Dendritic cell treated with granulocyte-macrophage colony-stimulating factor and Interleukin-4, amounts not matched to agents 40 ng/mL and 50 ng/mL, for 4 days (primary cell): ENCODE measurements at regions not wholly inside any gene's neighbourhood (a gene's known extent, or its start where the extent isn't known, plus 50 kb on each side); places are given as distances from the start of the nearest gene placed in this dataset.
"Not testable (repeated sequence)": the region's sequence is repeated elsewhere in the genome, so short reads cannot be mapped to it uniquely, and the experiment has no call there.

Experiments
- H3K27ac Mint-ChIP-seq: one replicate; pipeline ENCODE4 v1.8.0; 2022; ENCODE audit warnings: mild to moderate bottlenecking, mixed read lengths
- H3K27me3 Mint-ChIP-seq: one replicate; pipeline ENCODE4 v1.8.0; 2022; ENCODE audit warnings: mild to moderate bottlenecking, mixed read lengths
- H3K36me3 Mint-ChIP-seq: one replicate; pipeline ENCODE4 v1.8.0; 2022; ENCODE audit warnings: low read depth, mixed read lengths
- H3K4me1 Mint-ChIP-seq: one replicate; pipeline ENCODE4 v1.8.0; 2022; ENCODE audit warnings: low read depth, mixed read lengths
- H3K4me3 Mint-ChIP-seq: one replicate; pipeline ENCODE4 v1.8.0; 2022; ENCODE audit warnings: mild to moderate bottlenecking, moderate library complexity, mixed read lengths
- H3K9me3 Mint-ChIP-seq: one replicate; pipeline ENCODE4 v1.8.0; 2022; ENCODE audit warnings: mixed read lengths
- intact Hi-C: fragments of 100-400 bp; cut with micrococcal nuclease; formaldehyde crosslinking; loops from one replicate; pipeline ENCODE4 v1.15.0; 2022

GRCh38 chr22:46026899-46027210 lies 49.9 kb upstream of the WNT7B start:
- Mint-ChIP-seq H3K27ac (peak overlapping the region; percentile 55), H3K4me3 (peak overlapping the region; percentile 68), H3K4me1 (peaks cover 29% of the 10 kb centered on the region), H3K27me3 (peaks cover 41% of the 10 kb centered on the region), H3K36me3 (no peaks in the 10 kb centered on the region), H3K9me3 (no peaks in the 10 kb centered on the region)
- intact Hi-C loops, result no loop called here

GRCh38 chr22:46027211-46028105 lies 50.5 kb upstream of the WNT7B start:
- Mint-ChIP-seq H3K4me3 (peak overlapping the region; percentile 68), H3K36me3 (no peaks in the 10 kb centered on the region), H3K27me3 (peaks cover 41% of the 10 kb centered on the region)

GRCh38 chr22:46028106-46028991 lies 51.4 kb upstream of the WNT7B start:
- Mint-ChIP-seq H3K27ac (peak overlapping the region; percentile 75), H3K4me3 (peak overlapping the region; percentile 51), H3K9me3 (no peaks in the 10 kb centered on the region), H3K36me3 (no peaks in the 10 kb centered on the region), H3K4me1 (peaks cover 33% of the 10 kb centered on the region), H3K27me3 (peaks cover 37% of the 10 kb centered on the region)
- intact Hi-C loops, result no loop called here

More at GRCh38 chr22:46027211-46028105, 50.5 kb upstream of the WNT7B start:
- peak overlapping the region; percentile 75 for H3K27ac Mint-ChIP-seq
- no peaks in the 10 kb centered on the region for H3K9me3 Mint-ChIP-seq
- peaks cover 33% of the 10 kb centered on the region for H3K4me1 Mint-ChIP-seq
- intact Hi-C loops, result no loop called here

- intact Hi-C loops, result no loop called here
- peaks cover 33% of the 10 kb centered on the region for H3K4me1 Mint-ChIP-seq
- H3K27me3 Mint-ChIP-seq, result peaks cover 35% of the 10 kb centered on the region
- H3K9me3 Mint-ChIP-seq, result no peaks in the 10 kb centered on the region
- H3K36me3 Mint-ChIP-seq, result no peaks in the 10 kb centered on the region
- no peak overlapping the region for H3K27ac Mint-ChIP-seq
- no peak overlapping the region for H3K4me3 Mint-ChIP-seq
Observed at GRCh38 chr22:46029036-46029435, 52.1 kb upstream of the WNT7B start.

- Mint-ChIP-seq H3K4me1 (peaks cover 33% of the 10 kb centered on the region), H3K9me3 (no peaks in the 10 kb centered on the region), H3K36me3 (no peaks in the 10 kb centered on the region), H3K27me3 (peaks cover 30% of the 10 kb centered on the region), H3K27ac (no peak overlapping the region), H3K4me3 (no peak overlapping the region)
- intact Hi-C loops, result no loop called here
Observed at GRCh38 chr22:46029574-46030200, 52.7 kb upstream of the WNT7B start.

GRCh38 chr22:46030231-46030880 lies 53.4 kb upstream of the WNT7B start:
- Mint-ChIP-seq H3K4me1 (peaks cover 32% of the 10 kb centered on the region), H3K4me3 (no peak overlapping the region), H3K36me3 (no peaks in the 10 kb centered on the region), H3K9me3 (no peaks in the 10 kb centered on the region), H3K27me3 (peaks cover 26% of the 10 kb centered on the region), H3K27ac (no peak overlapping the region)
- intact Hi-C loops, result no loop called here

- intact Hi-C loops, result no loop called here
- Mint-ChIP-seq H3K27me3 (peaks cover 19% of the 10 kb centered on the region), H3K4me3 (no peak overlapping the region), H3K27ac (peak overlapping the region; percentile 37), H3K9me3 (no peaks in the 10 kb centered on the region), H3K4me1 (peaks cover 25% of the 10 kb centered on the region), H3K36me3 (no peaks in the 10 kb centered on the region)
Observed at GRCh38 chr22:46031066-46031465, 54.1 kb upstream of the WNT7B start.

- no peaks in the 10 kb centered on the region for H3K36me3 Mint-ChIP-seq
- H3K4me3 Mint-ChIP-seq, result no peak overlapping the region
- H3K27me3 Mint-ChIP-seq, result peaks cover 14% of the 10 kb centered on the region
- no peaks in the 10 kb centered on the region for H3K9me3 Mint-ChIP-seq
- H3K27ac Mint-ChIP-seq, result peak overlapping the region; percentile 37
- H3K4me1 Mint-ChIP-seq, result peaks cover 21% of the 10 kb centered on the region
- intact Hi-C loops, result no loop called here
Observed at GRCh38 chr22:46031557-46031956, 54.6 kb upstream of the WNT7B start.

- intact Hi-C loops, result no loop called here
- H3K9me3 Mint-ChIP-seq, result no peaks in the 10 kb centered on the region
- peaks cover 9% of the 10 kb centered on the region for H3K27me3 Mint-ChIP-seq
- no peaks in the 10 kb centered on the region for H3K36me3 Mint-ChIP-seq
- H3K4me1 Mint-ChIP-seq, result peaks cover 22% of the 10 kb centered on the region
- H3K4me3 Mint-ChIP-seq, result no peak overlapping the region
- peak overlapping the region; percentile 37 for H3K27ac Mint-ChIP-seq
Observed at GRCh38 chr22:46031965-46032851, 55.2 kb upstream of the WNT7B start.

- Mint-ChIP-seq H3K9me3 (no peaks in the 10 kb centered on the region), H3K36me3 (no peaks in the 10 kb centered on the region), H3K4me1 (peaks cover 21% of the 10 kb centered on the region), H3K4me3 (no peak overlapping the region), H3K27me3 (peaks cover under 1% of the 10 kb centered on the region), H3K27ac (no peak overlapping the region)
- intact Hi-C loops, result loop anchor here (2.0 kb wide), 1 partner anchor 19 kb away; no protein-coding TSS in a partner anchor
Observed at GRCh38 chr22:46033256-46034200, 56.6 kb upstream of the WNT7B start.

GRCh38 chr22:46034480-46034879 lies 57.5 kb upstream of the WNT7B start:
- not testable (repeated sequence) for H3K9me3 Mint-ChIP-seq, H3K36me3 Mint-ChIP-seq, H3K4me3 Mint-ChIP-seq, H3K27me3 Mint-ChIP-seq, H3K27ac Mint-ChIP-seq
- intact Hi-C loops, result loop anchor here (2.0 kb wide), 1 partner anchor 20 kb away; no protein-coding TSS in a partner anchor
- H3K4me1 Mint-ChIP-seq, result peaks cover 30% of the 10 kb centered on the region

- Mint-ChIP-seq H3K27ac (peak overlapping the region; percentile 91), H3K27me3 (no peaks in the 10 kb centered on the region), H3K9me3 (no peaks in the 10 kb centered on the region), H3K4me1 (peaks cover 31% of the 10 kb centered on the region), H3K36me3 (no peaks in the 10 kb centered on the region), H3K4me3 (peak overlapping the region; percentile 64)
- intact Hi-C loops, result loop anchor here (2.0 to 5.0 kb wide), 2 partner anchors 21 to 37 kb away; no protein-coding TSS in a partner anchor
Observed at GRCh38 chr22:46035380-46035741, 58.4 kb upstream of the WNT7B start.
